ENCODE measurements at regions not wholly inside any gene's neighbourhood (a gene's known extent, or its start where the extent isn't known, plus 50 kb on each side); places are given as distances from the start of the nearest gene placed in this dataset.
"Not testable (repeated sequence)": the region's sequence is repeated elsewhere in the genome, so short reads cannot be mapped to it uniquely, and the experiment has no call there.

- ATAC-seq = no peak; the same call in 2 of the 3 replicates
These were observed 425.8 kb upstream of the TBL1XR1 start for GRCh38 chr3:177622982-177623617.

GRCh38 chr3:177624528-177625495, 427.5 kb upstream of the TBL1XR1 start:
- ATAC-seq = no peak
- no peak for TF ChIP-seq RARB (CRISPR knock-in tag; IDR thresholded peaks at IDR 0.05)
- TF ChIP-seq ISL1 (CRISPR knock-in tag; IDR thresholded peaks at IDR 0.05) = no peak
- TF ChIP-seq TCF4 (CRISPR knock-in tag; IDR thresholded peaks at IDR 0.05; ENCODE audit: borderline replicate concordance) = no peak
- no peak for TF ChIP-seq PATZ1 (CRISPR knock-in tag; IDR thresholded peaks at IDR 0.05; ENCODE audit: borderline replicate concordance)
- no peak for TF ChIP-seq ZFP3 (CRISPR knock-in tag; IDR thresholded peaks at IDR 0.05)
- no peak for TF ChIP-seq POU6F1 (CRISPR knock-in tag; IDR thresholded peaks at IDR 0.05; ENCODE audit: borderline replicate concordance, low read depth)
- no peak for TF ChIP-seq ZNF8 (CRISPR knock-in tag; IDR thresholded peaks at IDR 0.05)
- no peak for TF ChIP-seq OSR1 (CRISPR knock-in tag; IDR thresholded peaks at IDR 0.05)
- TF ChIP-seq CSRNP3 (CRISPR knock-in tag; IDR thresholded peaks at IDR 0.05) = no peak

More at GRCh38 chr3:177622982-177623617, 425.8 kb upstream of the TBL1XR1 start:
- no peak for TF ChIP-seq TSHZ2 (CRISPR knock-in tag; IDR thresholded peaks at IDR 0.05)
- no peak for TF ChIP-seq SNAI2 (CRISPR knock-in tag; IDR thresholded peaks at IDR 0.05)
- TF ChIP-seq ZFP30 (CRISPR knock-in tag; IDR thresholded peaks at IDR 0.05) = no peak
- TF ChIP-seq BACH2 (CRISPR knock-in tag; IDR thresholded peaks at IDR 0.05; ENCODE audit: borderline replicate concordance) = no peak
- TF ChIP-seq TOX (CRISPR knock-in tag; IDR thresholded peaks at IDR 0.05; ENCODE audit: borderline replicate concordance) = no peak
- no peak for TF ChIP-seq RARB (CRISPR knock-in tag; IDR thresholded peaks at IDR 0.05)
- TF ChIP-seq ESRRG (CRISPR knock-in tag; IDR thresholded peaks at IDR 0.05) = no peak

DNA sequence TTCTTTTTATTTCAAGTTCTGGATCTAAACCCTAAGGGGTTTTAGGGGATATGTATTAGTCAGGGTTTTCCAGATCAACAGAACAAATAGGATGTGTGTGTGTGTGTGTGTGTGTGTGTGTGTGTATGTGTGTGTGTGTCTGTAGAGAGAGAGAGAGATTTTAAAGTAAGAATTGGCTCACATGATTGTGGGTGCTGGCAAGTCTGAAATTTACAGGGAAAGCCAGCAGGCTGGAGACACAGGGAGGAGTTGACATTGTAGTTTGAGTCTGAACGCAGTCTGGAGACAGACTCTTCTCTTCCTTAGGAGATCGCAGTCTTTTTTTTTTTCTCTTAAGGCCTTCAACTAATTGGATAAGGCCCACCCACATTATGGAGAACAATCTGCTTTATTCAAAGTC, 428.8 kb upstream of the TBL1XR1 start:
- ATAC-seq = no peak
- TF ChIP-seq CREB5 (CRISPR knock-in tag; IDR thresholded peaks at IDR 0.05; ENCODE audit: low read depth) (no peak), PPARA (CRISPR knock-in tag; IDR thresholded peaks at IDR 0.05; ENCODE audit: borderline replicate concordance) (no peak), ZNF70 (CRISPR knock-in tag; IDR thresholded peaks at IDR 0.05) (no peak), ZC3H10 (CRISPR knock-in tag; IDR thresholded peaks at IDR 0.05) (no peak), SNAI2 (CRISPR knock-in tag; IDR thresholded peaks at IDR 0.05) (no peak), PATZ1 (CRISPR knock-in tag; IDR thresholded peaks at IDR 0.05; ENCODE audit: borderline replicate concordance) (no peak), ZFP30 (CRISPR knock-in tag; IDR thresholded peaks at IDR 0.05) (no peak), ESRRG (CRISPR knock-in tag; IDR thresholded peaks at IDR 0.05) (no peak), ISL1 (CRISPR knock-in tag; IDR thresholded peaks at IDR 0.05) (no peak), TCF4 (CRISPR knock-in tag; IDR thresholded peaks at IDR 0.05; ENCODE audit: borderline replicate concordance) (no peak), ZNF8 (CRISPR knock-in tag; IDR thresholded peaks at IDR 0.05) (no peak), GLIS3 (CRISPR knock-in tag; IDR thresholded peaks at IDR 0.05) (no peak), BACH2 (CRISPR knock-in tag; IDR thresholded peaks at IDR 0.05; ENCODE audit: borderline replicate concordance) (no peak), ARNTL (CRISPR knock-in tag; IDR thresholded peaks at IDR 0.05; ENCODE audit: borderline replicate concordance, low read depth) (no peak), RARB (CRISPR knock-in tag; IDR thresholded peaks at IDR 0.05) (no peak), CSDC2 (CRISPR knock-in tag; IDR thresholded peaks at IDR 0.05) (no peak)

DNA sequence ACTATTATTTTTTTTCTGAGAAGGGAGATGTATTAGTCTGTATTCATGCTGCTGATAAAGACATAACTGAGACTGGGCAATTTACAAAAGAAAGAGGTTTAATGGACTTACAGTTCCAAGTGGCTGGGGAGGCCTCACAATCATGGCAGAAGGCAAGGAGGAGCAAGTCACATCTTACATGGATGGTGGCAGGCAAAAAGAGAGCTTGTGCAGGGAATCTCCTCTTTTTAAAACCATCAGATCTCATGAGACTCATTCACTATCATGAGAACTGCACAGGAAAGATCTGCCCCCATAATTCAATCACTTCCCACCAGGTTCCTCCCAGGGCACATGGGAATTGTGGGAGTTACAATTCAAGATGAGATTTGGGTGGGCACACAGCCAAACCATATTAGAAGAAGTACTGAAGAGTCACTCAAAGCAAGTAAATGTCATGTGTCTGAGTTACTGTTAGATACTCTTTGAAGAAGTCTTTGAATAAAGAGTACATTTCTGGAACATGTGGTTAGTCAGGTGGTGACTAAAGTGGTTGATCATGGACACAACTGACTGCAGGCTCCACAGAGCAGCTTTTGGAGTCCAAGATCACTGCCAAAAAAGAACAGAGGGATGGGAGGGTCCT, 430.9 kb upstream of the TBL1XR1 start:
- not testable (repeated sequence) for ATAC-seq

Measured in SK-N-SH treated with all-trans-retinoic acid at 6 μM for 48 hours (cell line).